GM23248 (cell line): ENCODE measurements at regions not wholly inside any gene's neighbourhood (a gene's known extent, or its start where the extent isn't known, plus 50 kb on each side); places are given as distances from the start of the nearest gene placed in this dataset.

Experiments
- DNase-seq: peaks from one replicate; pipeline ENCODE4 v3.0.0-alpha.2; 2015
- H2AFZ ChIP-seq: fragments of 200-600 bp; sonication (generic); 2 replicates; pipeline ENCODE4 v1.6.1; 2016; ENCODE audit warnings: antibody characterized with exemption
- H3F3A ChIP-seq: fragments of 200-600 bp; sonication (generic); 2 replicates; pipeline ENCODE4 v1.6.1; 2016; ENCODE audit warnings: mild to moderate bottlenecking, antibody characterized with exemption, mixed run types; ENCODE audit not compliant: insufficient read depth
- H3K27ac ChIP-seq: fragments of 200-600 bp; sonication (generic); 2 replicates; pipeline ENCODE4 v1.5.1; 2016; ENCODE audit warnings: mild to moderate bottlenecking
- H3K27me3 ChIP-seq: fragments of 200-600 bp; sonication (generic); replicated peaks from 2 replicates; pipeline ENCODE4 v1.6.1; 2016; ENCODE audit warnings: mild to moderate bottlenecking; ENCODE audit not compliant: insufficient read depth
- H3K36me3 ChIP-seq: fragments of 200-600 bp; sonication (generic); 2 replicates; pipeline ENCODE4 v1.6.1; 2016; ENCODE audit warnings: low read depth, mild to moderate bottlenecking
- H3K4me1 ChIP-seq: fragments of 200-600 bp; sonication (generic); 2 replicates; pipeline ENCODE4 v1.6.1; 2016; ENCODE audit warnings: mild to moderate bottlenecking; ENCODE audit not compliant: insufficient read depth
- H3K4me2 ChIP-seq: fragments of 200-600 bp; sonication (generic); one replicate; pipeline ENCODE4 v1.6.1; 2016; ENCODE audit warnings: mild to moderate bottlenecking; ENCODE audit not compliant: unreplicated experiment
- H3K4me3 ChIP-seq: fragments of 200-600 bp; sonication (generic); 2 replicates; pipeline ENCODE4 v1.5.1; 2016; ENCODE audit warnings: mild to moderate bottlenecking
- H3K79me2 ChIP-seq: fragments of 200-600 bp; sonication (generic); 2 replicates; pipeline ENCODE4 v1.6.1; 2016; ENCODE audit warnings: mild to moderate bottlenecking; ENCODE audit not compliant: insufficient read depth
- H3K9ac ChIP-seq: fragments of 200-600 bp; sonication (generic); 2 replicates; pipeline ENCODE4 v1.6.1; 2016; ENCODE audit warnings: mild to moderate bottlenecking
- H3K9me2 ChIP-seq: fragments of 200-600 bp; sonication (generic); 2 replicates; pipeline ENCODE4 v1.6.1; 2016; ENCODE audit warnings: mixed run types, mild to moderate bottlenecking, moderate library complexity; ENCODE audit not compliant: insufficient read depth
- H3K9me3 ChIP-seq: fragments of 200-600 bp; sonication (generic); one replicate; pipeline ENCODE4 v1.6.1; 2017; ENCODE audit warnings: low read depth
- H4K20me1 ChIP-seq: fragments of 200-600 bp; sonication (generic); 2 replicates; pipeline ENCODE4 v1.6.0; 2016; ENCODE audit not compliant: insufficient read depth
- EZH2 ChIP-seq: fragments of 200-600 bp; sonication (generic); IDR thresholded peaks from 2 replicates; pipeline ENCODE4 v1.6.1; 2018; ENCODE audit warnings: antibody characterized with exemption, mild to moderate bottlenecking; ENCODE audit not compliant: insufficient read depth, poor library complexity, severe bottlenecking
- EZH2phosphoT487 ChIP-seq: fragments of 200-600 bp; sonication (generic); IDR thresholded peaks from 2 replicates; pipeline ENCODE4 v1.6.1; 2018; ENCODE audit warnings: antibody characterized with exemption, moderate library complexity, mild to moderate bottlenecking, low read depth; ENCODE audit not compliant: insufficient read depth
- WGBS, 2 experiments: methylation state at CpG; one replicate each; pipeline ENCODE4 v1.1.6; 2015 to 2017; ENCODE audit warnings: low lambda C conversion rate in 2 of 2, low coverage in 1 of 2; ENCODE audit errors: missing lambda C conversion rate in 2 of 2; 5-methylcytosine and 5-hydroxymethylcytosine counted together
- in situ Hi-C: fragments of 300-500 bp; cut with MboI; formaldehyde crosslinking; loops from 2 replicates; pipeline ENCODE4 v1.15.0; 2020

GRCh38 chr7:33698041-33698440 lies 207.3 kb upstream of the BMPER start:
- TF ChIP-seq EZH2, result no peak
- TF ChIP-seq EZH2phosphoT487, result no peak

GRCh38 chr7:33698692-33699128 lies 206.6 kb upstream of the BMPER start:
- Histone ChIP-seq H3K27me3 (no peaks in the 10 kb centered on the region), H3K9me2 (no peaks in the 10 kb centered on the region), H3K9me3 (peaks cover 5% of the 10 kb centered on the region), H2AFZ (no peak overlapping the region), H3K4me1 (peaks cover 5% of the 10 kb centered on the region; the same call in 1 of the 2 replicates), H3K9ac (no peak overlapping the region), H3K4me2 (no peak overlapping the region), H3K27ac (no peak overlapping the region), H3K36me3 (no peaks in the 10 kb centered on the region), H3F3A (0 out of 2 replicates have a peak, but pooled peaks cover 4% of the 10 kb centered on the region), H3K4me3 (no peak overlapping the region), H4K20me1 (no peaks in the 10 kb centered on the region), H3K79me2 (no peaks in the 10 kb centered on the region)
- DNase-seq, result no peak
- in situ Hi-C loops, result no loop called here
- 79 to 81% methylated on average over 6 of the region's 6 CpGs for WGBS, 2 experiments
- TF ChIP-seq EZH2phosphoT487, result no peak
- no peak for TF ChIP-seq EZH2

More at GRCh38 chr7:33698041-33698440, 207.3 kb upstream of the BMPER start:
- no peak overlapping the region for H3K4me3 ChIP-seq
- H4K20me1 ChIP-seq, result no peaks in the 10 kb centered on the region
- no peaks in the 10 kb centered on the region for H3K9me2 ChIP-seq
- no peaks in the 10 kb centered on the region for H3K36me3 ChIP-seq
- no peak overlapping the region for H3K4me2 ChIP-seq
- no peaks in the 10 kb centered on the region for H3K79me2 ChIP-seq
- H3K9ac ChIP-seq, result no peak overlapping the region
- peaks cover 12% of the 10 kb centered on the region; the same call in 1 of the 2 replicates for H3K4me1 ChIP-seq
- no peaks in the 10 kb centered on the region for H3K27me3 ChIP-seq
- H3K27ac ChIP-seq, result no peak overlapping the region
- no peak overlapping the region for H2AFZ ChIP-seq
- in situ Hi-C loops, result no loop called here
- no peak for DNase-seq
- peaks cover 8% of the 10 kb centered on the region; the same call in 1 of the 2 replicates for H3F3A ChIP-seq
- peaks cover 5% of the 10 kb centered on the region for H3K9me3 ChIP-seq
- 60 to 67% methylated on average over 7 of the region's 7 CpGs for WGBS, 2 experiments

- in situ Hi-C loops, result no loop called here
- Histone ChIP-seq H2AFZ (no peak overlapping the region), H3K27me3 (no peaks in the 10 kb centered on the region), H3K9me3 (peaks cover 5% of the 10 kb centered on the region), H3K27ac (no peak overlapping the region), H3K4me1 (no peaks in the 10 kb centered on the region), H3F3A (no peaks in the 10 kb centered on the region), H3K4me3 (no peak overlapping the region), H3K36me3 (no peaks in the 10 kb centered on the region), H4K20me1 (no peaks in the 10 kb centered on the region), H3K9ac (no peak overlapping the region), H3K9me2 (no peaks in the 10 kb centered on the region), H3K79me2 (no peaks in the 10 kb centered on the region), H3K4me2 (no peak overlapping the region)
- WGBS, 2 experiments, result 68 to 72% methylated on average over 11 of the region's 11 CpGs
- no peak for DNase-seq
- TF ChIP-seq EZH2phosphoT487 (no peak), EZH2 (no peak)
Measured at GRCh38 chr7:33700001-33700899, 205.1 kb upstream of the BMPER start.

GRCh38 chr7:33701189-33701740 lies 204.1 kb upstream of the BMPER start:
- Histone ChIP-seq H3K79me2 (no peaks in the 10 kb centered on the region), H3K9ac (no peak overlapping the region), H3K27ac (no peak overlapping the region), H4K20me1 (no peaks in the 10 kb centered on the region), H3K4me1 (no peaks in the 10 kb centered on the region), H3F3A (no peaks in the 10 kb centered on the region), H2AFZ (no peak overlapping the region), H3K4me3 (no peak overlapping the region), H3K4me2 (no peak overlapping the region), H3K27me3 (no peaks in the 10 kb centered on the region), H3K36me3 (no peaks in the 10 kb centered on the region), H3K9me2 (no peaks in the 10 kb centered on the region), H3K9me3 (peaks cover 5% of the 10 kb centered on the region)
- in situ Hi-C loops, result no loop called here
- 72 to 74% methylated on average over 7 of the region's 7 CpGs for WGBS, 2 experiments
- TF ChIP-seq EZH2phosphoT487, result no peak
- no peak for TF ChIP-seq EZH2
- no peak for DNase-seq
